ENCODE measurements at regions not wholly inside any gene's neighbourhood (a gene's known extent, or its start where the extent isn't known, plus 50 kb on each side); places are given as distances from the start of the nearest gene placed in this dataset.

- peak; percentile 75 for DNase-seq (ENCODE audit: low spot score)
Measured at GRCh38 chr5:135139381-135140134, 105.5 kb upstream of the PITX1 start.

GRCh38 chr5:135138116-135138850 lies 104.3 kb upstream of the PITX1 start:
- DNase-seq (ENCODE audit: low spot score), result no peak

- DNase-seq (ENCODE audit: low spot score), result no peak
Measured at GRCh38 chr5:135137146-135137915, 103.3 kb upstream of the PITX1 start.

GRCh38 chr5:135136546-135136945 lies 102.5 kb upstream of the PITX1 start:
- DNase-seq (ENCODE audit: low spot score), result no peak

GRCh38 chr5:135135530-135136226 lies 101.7 kb upstream of the PITX1 start:
- no peak for DNase-seq (ENCODE audit: low spot score)

GRCh38 chr5:135134691-135135381 lies 100.8 kb upstream of the PITX1 start:
- DNase-seq (ENCODE audit: low spot score), result no peak

GRCh38 chr5:135133698-135134515 lies 99.9 kb upstream of the PITX1 start:
- DNase-seq (ENCODE audit: low spot score), result no peak

- DNase-seq (ENCODE audit: low spot score), result no peak
Measured at GRCh38 chr5:135133181-135133580, 99.2 kb upstream of the PITX1 start.

- no peak for DNase-seq (ENCODE audit: low spot score)
Measured at GRCh38 chr5:135131801-135132680, 98.0 kb upstream of the PITX1 start.

GRCh38 chr5:135130261-135131215 lies 96.5 kb upstream of the PITX1 start:
- DNase-seq (ENCODE audit: low spot score), result no peak

GRCh38 chr5:135129307-135129706 lies 95.3 kb upstream of the PITX1 start:
- DNase-seq (ENCODE audit: low spot score), result no peak

GRCh38 chr5:135128361-135128760 lies 94.3 kb upstream of the PITX1 start:
- DNase-seq (ENCODE audit: low spot score), result no peak

GRCh38 chr5:135127439-135128240 lies 93.6 kb upstream of the PITX1 start:
- peak; percentile 53 for DNase-seq (ENCODE audit: low spot score)

- DNase-seq (ENCODE audit: low spot score), result no peak
Measured at GRCh38 chr5:135126688-135127438, 92.8 kb upstream of the PITX1 start.

- no peak for DNase-seq (ENCODE audit: low spot score)
Measured at GRCh38 chr5:135124724-135125123, 90.7 kb upstream of the PITX1 start.

- DNase-seq (ENCODE audit: low spot score), result no peak
Measured at GRCh38 chr5:135124128-135124527, 90.1 kb upstream of the PITX1 start.

- no peak for DNase-seq (ENCODE audit: low spot score)
Measured at GRCh38 chr5:135122797-135123196, 88.8 kb upstream of the PITX1 start.
